ENCODE measurements at regions not wholly inside any gene's neighbourhood (a gene's known extent, or its start where the extent isn't known, plus 50 kb on each side); places are given as distances from the start of the nearest gene placed in this dataset.

GRCh38 chr1:30008998-30009657 is 714.3 kb downstream of the MATN1 start (continued):
- TF ChIP-seq YBX1 (IDR thresholded peaks at IDR 0.05) (no peak), RELA (IDR thresholded peaks at IDR 0.05; ENCODE audit: borderline replicate concordance, partially characterized antibody) (no peak)

GRCh38 chr1:30008372-30008997 is 714.9 kb downstream of the MATN1 start:
- ChIA-PET RAD21 (ENCODE audit: unreplicated experiment) (no interaction called here), SMC1A (ENCODE audit: uncharacterized antibody, unreplicated experiment) (no interaction called here), POLR2A (no interaction called here), CTCF (no interaction called here)
- BruUV-seq (replicated peaks), result no TSS peak
- H3K27ac ChIP-seq (ENCODE audit: control insufficient read depth, insufficient read depth), result no peak overlapping the region
- no peaks in the 10 kb centered on the region for H4K20me1 ChIP-seq (ENCODE audit: control insufficient read depth, insufficient read depth)
- H3K9me3 ChIP-seq (replicated peaks; ENCODE audit: control insufficient read depth, insufficient read depth, low read length), result no peaks in the 10 kb centered on the region
- H3K4me1 ChIP-seq (ENCODE audit: control insufficient read depth, insufficient read depth, low read length), result no peaks in the 10 kb centered on the region
- H3K4me2 ChIP-seq (ENCODE audit: control insufficient read depth, insufficient read depth), result no peak overlapping the region
- no peaks in the 10 kb centered on the region for H3K36me3 ChIP-seq (ENCODE audit: control insufficient read depth in 2 of 2, insufficient read depth in 2 of 2, low read length in 1 of 2)
- intact Hi-C loops (cut with micrococcal nuclease; ENCODE audit: unreplicated experiment), result no loop called here
- WGBS (ENCODE audit: insufficient coverage, insufficient replicate concordance, low lambda C conversion rate, missing lambda C conversion rate), result 10% methylated on average over 6 of the region's 6 CpGs
- H3K27me3 ChIP-seq (replicated peaks in 1 of 2; ENCODE audit: control insufficient read depth in 2 of 2, insufficient read depth in 2 of 2, low read length in 1 of 2), result no peaks in the 10 kb centered on the region; a peak in 1 of 4 replicates
- no peak overlapping the region for H2AFZ ChIP-seq (ENCODE audit: control insufficient read depth, low read depth, low read length)
- TF ChIP-seq TCF12 (IDR thresholded peaks at IDR 0.05; ENCODE audit: low read depth, low read length), result no peak
- TF ChIP-seq MAX (IDR thresholded peaks at IDR 0.05; ENCODE audit: low read depth, low read length), result no peak
- TF ChIP-seq YY1 (IDR thresholded peaks at IDR 0.05; ENCODE audit: low read depth, low read length), result no peak
- TF ChIP-seq TCF3 (IDR thresholded peaks at IDR 0.05; ENCODE audit: borderline replicate concordance, insufficient read depth, low read depth, low read length), result no peak
- TF ChIP-seq RB1 (IDR thresholded peaks at IDR 0.05; ENCODE audit: borderline replicate concordance), result no peak
- no peaks in the 10 kb centered on the region for H3K79me2 ChIP-seq (ENCODE audit: control insufficient read depth, insufficient read depth, low read length)
- in situ Hi-C loops (cut with MboI), result no loop called here
- no peak overlapping the region for H3K9ac ChIP-seq (ENCODE audit: control insufficient read depth, insufficient read depth, low read length)
- no peak for FAIRE-seq
- ATAC-seq, result no peak
- no peak overlapping the region for H3K4me3 ChIP-seq
- no peak for DNase-seq (ENCODE audit: low read depth, low spot score)
